ENCODE measurements at regions not wholly inside any gene's neighbourhood (a gene's known extent, or its start where the extent isn't known, plus 50 kb on each side); places are given as distances from the start of the nearest gene placed in this dataset.
A peak's percentile ranks its signal among the peaks of the same experiment; 100 is the strongest.

GRCh38 chr18:51881394-51881793, 458.6 kb upstream of the DCC start:
- H3K27ac ChIP-seq = no peak overlapping the region
- peaks cover 0 to 5% of the 10 kb centered on the region in 2 donors for H3K9me3 ChIP-seq
- no peaks in the 10 kb centered on the region for H3K36me3 ChIP-seq
- H3K4me3 ChIP-seq = no peak overlapping the region
- H3K4me1 ChIP-seq = no peaks in the 10 kb centered on the region
- H3K27me3 ChIP-seq = no peaks in the 10 kb centered on the region
- intact Hi-C loops (cut with DNase I) = no loop called here
- DNase-seq (no peak), ATAC-seq (no peak)
- TF ChIP-seq CTCF (IDR thresholded peaks at IDR 0.05) = no peak

GRCh38 chr18:51884039-51884438, 456.0 kb upstream of the DCC start:
- H3K27ac ChIP-seq = no peak overlapping the region
- intact Hi-C loops (cut with DNase I) = no loop called here
- no peak overlapping the region for H3K4me3 ChIP-seq
- DNase-seq (peak in 1 of 4 donors; percentile 33), ATAC-seq (peak; percentile 91)
- H3K9me3 ChIP-seq = peaks cover 0 to 5% of the 10 kb centered on the region in 2 donors
- no peak for TF ChIP-seq CTCF (IDR thresholded peaks at IDR 0.05)
- H3K27me3 ChIP-seq = no peaks in the 10 kb centered on the region
- no peaks in the 10 kb centered on the region for H3K36me3 ChIP-seq
- no peaks in the 10 kb centered on the region for H3K4me1 ChIP-seq

GRCh38 chr18:51890762-51891161, 449.2 kb upstream of the DCC start:
- Histone ChIP-seq H3K36me3 (no peaks in the 10 kb centered on the region), H3K27me3 (no peaks in the 10 kb centered on the region), H3K9me3 (no peaks in the 10 kb centered on the region), H3K27ac (no peak overlapping the region), H3K4me3 (no peak overlapping the region), H3K4me1 (no peaks in the 10 kb centered on the region)
- intact Hi-C loops (cut with DNase I) = no loop called here
- no peak for TF ChIP-seq CTCF (IDR thresholded peaks at IDR 0.05)
- peak; percentile 97 for ATAC-seq
- DNase-seq = peak in 3 of 4 donors; percentile 3 to 50 (median 32)

GRCh38 chr18:51891876-51892275, 448.1 kb upstream of the DCC start:
- DNase-seq (no peak), ATAC-seq (no peak)
- Histone ChIP-seq H3K36me3 (no peaks in the 10 kb centered on the region), H3K27me3 (no peaks in the 10 kb centered on the region), H3K27ac (no peak overlapping the region), H3K4me1 (no peaks in the 10 kb centered on the region), H3K4me3 (no peak overlapping the region), H3K9me3 (no peaks in the 10 kb centered on the region)
- no peak for TF ChIP-seq CTCF (IDR thresholded peaks at IDR 0.05)
- intact Hi-C loops (cut with DNase I) = no loop called here

GRCh38 chr18:51897884-51898283, 442.1 kb upstream of the DCC start:
- intact Hi-C loops (cut with DNase I) = no loop called here
- Histone ChIP-seq H3K4me3 (no peak overlapping the region), H3K27ac (no peak overlapping the region), H3K36me3 (no peaks in the 10 kb centered on the region), H3K4me1 (no peaks in the 10 kb centered on the region), H3K9me3 (no peaks in the 10 kb centered on the region), H3K27me3 (no peaks in the 10 kb centered on the region)
- TF ChIP-seq CTCF (IDR thresholded peaks at IDR 0.05) = no peak
- ATAC-seq (no peak), DNase-seq (no peak)
